GM19372 (cell line): ENCODE measurements at regions not wholly inside any gene's neighbourhood (a gene's known extent, or its start where the extent isn't known, plus 50 kb on each side); places are given as distances from the start of the nearest gene placed in this dataset.

Experiments
- ATAC-seq: cut with Tn5 transposase; IDR thresholded peaks from one replicate; pipeline ENCODE4 v1.9.1; 2021; ENCODE audit warnings: mild to moderate bottlenecking, low read depth, moderate library complexity; ENCODE audit not compliant: unreplicated experiment

GRCh38 chr3:124428372-124429128, 301.7 kb upstream of the UMPS start:
- no peak for ATAC-seq

- ATAC-seq, result no peak
Observed at GRCh38 chr3:124429129-124429815, 301.0 kb upstream of the UMPS start.

GRCh38 chr3:124431331-124431994, 298.8 kb upstream of the UMPS start:
- ATAC-seq, result no peak

- ATAC-seq, result no peak
Observed at GRCh38 chr3:124434176-124434575, 296.1 kb upstream of the UMPS start.

- no peak for ATAC-seq
Observed at GRCh38 chr3:124435467-124435866, 294.8 kb upstream of the UMPS start.

GRCh38 chr3:124438813-124439212, 291.4 kb upstream of the UMPS start:
- no peak for ATAC-seq

- no peak for ATAC-seq
Observed at GRCh38 chr3:124439603-124440002, 290.6 kb upstream of the UMPS start.

- ATAC-seq, result no peak
Observed at GRCh38 chr3:124441766-124442165, 288.5 kb upstream of the UMPS start.

GRCh38 chr3:124442463-124442862, 287.8 kb upstream of the UMPS start:
- ATAC-seq, result no peak

- ATAC-seq, result no peak
Observed at GRCh38 chr3:124443446-124443845, 286.8 kb upstream of the UMPS start.

- ATAC-seq, result no peak
Observed at GRCh38 chr3:124444075-124444474, 286.2 kb upstream of the UMPS start.

- ATAC-seq, result no peak
Observed at GRCh38 chr3:124444896-124445295, 285.4 kb upstream of the UMPS start.

- ATAC-seq, result no peak
Observed at GRCh38 chr3:124447845-124448244, 282.4 kb upstream of the UMPS start.

GRCh38 chr3:124448954-124449353, 281.3 kb upstream of the UMPS start:
- ATAC-seq, result no peak

- ATAC-seq, result no peak
Observed at GRCh38 chr3:124450366-124450765, 279.9 kb upstream of the UMPS start.

GRCh38 chr3:124451630-124452317, 278.5 kb upstream of the UMPS start:
- peak; percentile 57 for ATAC-seq

GRCh38 chr3:124453189-124453588, 277.1 kb upstream of the UMPS start:
- no peak for ATAC-seq

GRCh38 chr3:124455891-124456290, 274.4 kb upstream of the UMPS start:
- no peak for ATAC-seq

- no peak for ATAC-seq
Observed at GRCh38 chr3:124456506-124456905, 273.7 kb upstream of the UMPS start.

- ATAC-seq, result no peak
Observed at GRCh38 chr3:124459678-124460077, 270.6 kb upstream of the UMPS start.

- no peak for ATAC-seq
Observed at GRCh38 chr3:124461126-124461525, 269.1 kb upstream of the UMPS start.
